ENCODE measurements at regions not wholly inside any gene's neighbourhood (a gene's known extent, or its start where the extent isn't known, plus 50 kb on each side); places are given as distances from the start of the nearest gene placed in this dataset.
A peak's percentile ranks its signal among the peaks of the same experiment; 100 is the strongest.

DNA sequence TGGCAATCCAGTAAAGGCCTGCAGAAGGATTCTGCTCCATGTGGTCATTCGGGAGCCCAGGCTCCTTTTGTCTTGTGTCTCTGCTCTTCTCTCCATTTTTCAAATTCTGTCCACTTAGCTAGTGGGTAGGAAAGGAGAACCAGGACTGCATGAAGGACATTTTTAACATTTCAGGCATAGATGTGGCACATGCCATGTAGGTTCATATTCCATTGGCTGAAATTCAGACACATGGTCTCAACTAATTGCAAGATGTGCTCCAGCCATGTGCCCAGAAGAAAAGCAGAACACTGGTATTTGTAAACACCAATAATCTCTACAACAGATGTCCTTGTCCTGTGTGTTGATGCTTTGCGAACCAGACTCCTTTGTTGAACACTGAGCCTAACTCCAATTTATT is 85.2 kb upstream of the WLS start:
- no peak overlapping the region for H3K9ac ChIP-seq (ENCODE audit: low read length)
- ChIA-PET CTCF (no interaction called here), POLR2A (ENCODE audit: unreplicated experiment) (no interaction called here)
- no peaks in the 10 kb centered on the region for H4K20me1 ChIP-seq (ENCODE audit: low read length)
- DNase-seq (no peak), ATAC-seq (no peak)
- H3K4me2 ChIP-seq (ENCODE audit: low read length): no peak overlapping the region
- no peaks in the 10 kb centered on the region for H3K9me3 ChIP-seq (ENCODE audit: low read length)
- no peak overlapping the region for H2AFZ ChIP-seq (ENCODE audit: low read length)
- no peaks in the 10 kb centered on the region for H3K36me3 ChIP-seq (ENCODE audit: low read depth, low read length)
- H3F3A ChIP-seq (ENCODE audit: low read length, unreplicated experiment): no peaks in the 10 kb centered on the region
- no peaks in the 10 kb centered on the region for H3K79me2 ChIP-seq (ENCODE audit: low read length)
- H3K4me1 ChIP-seq (ENCODE audit: insufficient read depth, low read length): peaks cover 10% of the 10 kb centered on the region
- intact Hi-C loops (cut with micrococcal nuclease): no loop called here
- TF ChIP-seq CTCF (conservative IDR thresholded peaks at IDR 0.05; ENCODE audit: low read depth, low read length) (no peak), EZH2phosphoT487 (IDR thresholded peaks at IDR 0.05; ENCODE audit: borderline replicate concordance, low read length) (no peak), EZH2 (IDR thresholded peaks at IDR 0.05; ENCODE audit: low read length, unreplicated experiment) (no peak)
- no peak overlapping the region for H3K27ac ChIP-seq (ENCODE audit: low read length)
- H3K9me2 ChIP-seq (replicated peaks; ENCODE audit: low read length): no peaks in the 10 kb centered on the region
- H3K4me3 ChIP-seq (ENCODE audit: low read length): no peak overlapping the region
- no TSS peak for BruUV-seq (replicated peaks)
- H3K27me3 ChIP-seq (ENCODE audit: low read length): no peaks in the 10 kb centered on the region

GRCh38 chr1:68314151-68314780 is 81.9 kb upstream of the WLS start:
- intact Hi-C loops (cut with micrococcal nuclease): no loop called here
- Histone ChIP-seq H4K20me1 (ENCODE audit: low read length) (no peaks in the 10 kb centered on the region), H3K9me2 (replicated peaks; ENCODE audit: low read length) (no peaks in the 10 kb centered on the region), H3K36me3 (ENCODE audit: low read depth, low read length) (no peaks in the 10 kb centered on the region), H3F3A (ENCODE audit: low read length, unreplicated experiment) (no peaks in the 10 kb centered on the region), H2AFZ (ENCODE audit: low read length) (no peak overlapping the region), H3K4me1 (ENCODE audit: insufficient read depth, low read length) (peaks cover 10% of the 10 kb centered on the region), H3K4me2 (ENCODE audit: low read length) (peak overlapping the region; percentile 22), H3K4me3 (ENCODE audit: low read length) (no peak overlapping the region), H3K27ac (ENCODE audit: low read length) (no peak overlapping the region), H3K9me3 (ENCODE audit: low read length) (no peaks in the 10 kb centered on the region), H3K79me2 (ENCODE audit: low read length) (no peaks in the 10 kb centered on the region), H3K9ac (ENCODE audit: low read length) (no peak overlapping the region), H3K27me3 (ENCODE audit: low read length) (no peaks in the 10 kb centered on the region)
- DNase-seq (peak; percentile 41), ATAC-seq (peak; percentile 56; the same call in 1 of the 2 replicates)
- CTCF ChIA-PET: no interaction called here
- no TSS peak for BruUV-seq (replicated peaks)
- TF ChIP-seq CTCF (conservative IDR thresholded peaks at IDR 0.05; ENCODE audit: low read depth, low read length): no peak
- no peak for TF ChIP-seq EZH2phosphoT487 (IDR thresholded peaks at IDR 0.05; ENCODE audit: borderline replicate concordance, low read length)
- no peak for TF ChIP-seq EZH2 (IDR thresholded peaks at IDR 0.05; ENCODE audit: low read length, unreplicated experiment)
- POLR2A ChIA-PET (ENCODE audit: unreplicated experiment): interaction anchor here (0.6 kb wide), 1 partner anchor 961 kb away, joined by 4 read pairs; no protein-coding TSS in a partner anchor

DNA sequence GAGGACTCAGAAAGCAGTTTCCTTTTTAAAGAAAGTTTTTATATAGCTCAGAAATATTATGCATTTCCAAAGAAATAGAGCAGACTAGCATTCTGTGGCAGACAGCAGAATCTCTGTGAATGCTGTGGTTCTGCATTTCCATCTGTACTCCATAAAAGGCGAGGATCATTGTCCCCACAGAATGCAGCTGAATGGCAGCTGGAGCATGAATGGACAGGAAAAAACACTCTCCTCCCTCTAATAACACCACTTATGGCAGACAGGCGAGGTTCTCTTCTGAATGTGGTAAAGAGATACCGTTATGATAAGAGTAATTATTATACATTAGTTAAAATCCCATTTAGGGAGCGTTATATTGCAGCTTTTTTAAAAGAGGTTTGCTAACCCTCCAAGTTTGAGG is 81.4 kb upstream of the WLS start:
- TF ChIP-seq CTCF (conservative IDR thresholded peaks at IDR 0.05; ENCODE audit: low read depth, low read length) (no peak), EZH2 (IDR thresholded peaks at IDR 0.05; ENCODE audit: low read length, unreplicated experiment) (no peak), EZH2phosphoT487 (IDR thresholded peaks at IDR 0.05; ENCODE audit: borderline replicate concordance, low read length) (no peak)
- H3K4me3 ChIP-seq (ENCODE audit: low read length): no peak overlapping the region
- H3K79me2 ChIP-seq (ENCODE audit: low read length): no peaks in the 10 kb centered on the region
- BruUV-seq (replicated peaks): no TSS peak
- H3K4me2 ChIP-seq (ENCODE audit: low read length): no peak overlapping the region
- no peaks in the 10 kb centered on the region for H4K20me1 ChIP-seq (ENCODE audit: low read length)
- H3K9ac ChIP-seq (ENCODE audit: low read length): no peak overlapping the region
- no peaks in the 10 kb centered on the region for H3K27me3 ChIP-seq (ENCODE audit: low read length)
- intact Hi-C loops (cut with micrococcal nuclease): no loop called here
- ChIA-PET CTCF (no interaction called here), POLR2A (ENCODE audit: unreplicated experiment) (interaction anchor here (0.6 kb wide), 1 partner anchor 960 kb away, joined by 4 read pairs; no protein-coding TSS in a partner anchor)
- H3K9me2 ChIP-seq (replicated peaks; ENCODE audit: low read length): no peaks in the 10 kb centered on the region
- no peaks in the 10 kb centered on the region for H3K36me3 ChIP-seq (ENCODE audit: low read depth, low read length)
- H3K4me1 ChIP-seq (ENCODE audit: insufficient read depth, low read length): peaks cover 10% of the 10 kb centered on the region
- no peak for ATAC-seq
- DNase-seq: no peak
- H3K27ac ChIP-seq (ENCODE audit: low read length): no peak overlapping the region
- H2AFZ ChIP-seq (ENCODE audit: low read length): no peak overlapping the region
- no peaks in the 10 kb centered on the region for H3K9me3 ChIP-seq (ENCODE audit: low read length)
- H3F3A ChIP-seq (ENCODE audit: low read length, unreplicated experiment): no peaks in the 10 kb centered on the region
